ENCODE measurements at regions not wholly inside any gene's neighbourhood (a gene's known extent, or its start where the extent isn't known, plus 50 kb on each side); places are given as distances from the start of the nearest gene placed in this dataset.

GRCh38 chr4:57291911-57292310 is 181.7 kb upstream of the IGFBP7 start:
- no peak for TF ChIP-seq CTCF (IDR thresholded peaks at IDR 0.05)
- TF ChIP-seq POLR2A (IDR thresholded peaks at IDR 0.05) = no peak
- no peak for TF ChIP-seq POLR2AphosphoS5 (IDR thresholded peaks at IDR 0.05; ENCODE audit: insufficient read depth in 1 of 2, low read depth in 1 of 2)
- intact Hi-C loops (cut with DNase I) = no loop called here
- Histone ChIP-seq H3K27ac (no peak overlapping the region), H3K36me3 (no peaks in the 10 kb centered on the region), H3K9me3 (no peaks in the 10 kb centered on the region), H3K4me1 (no peaks in the 10 kb centered on the region), H3K4me3 (no peak overlapping the region), H3K27me3 (no peaks in the 10 kb centered on the region)
- no peak for DNase-seq (ENCODE audit: extremely low spot score in 2 of 2)

GRCh38 chr4:57287687-57288604 is 177.8 kb upstream of the IGFBP7 start:
- no peak for TF ChIP-seq CTCF (IDR thresholded peaks at IDR 0.05)
- no peak for TF ChIP-seq POLR2A (IDR thresholded peaks at IDR 0.05)
- TF ChIP-seq POLR2AphosphoS5 (IDR thresholded peaks at IDR 0.05; ENCODE audit: insufficient read depth in 1 of 2, low read depth in 1 of 2) = no peak
- H3K27ac ChIP-seq = no peak overlapping the region
- H3K9me3 ChIP-seq = no peaks in the 10 kb centered on the region
- H3K36me3 ChIP-seq = no peaks in the 10 kb centered on the region
- H3K27me3 ChIP-seq = no peaks in the 10 kb centered on the region
- H3K4me3 ChIP-seq = no peak overlapping the region
- no peak for DNase-seq (ENCODE audit: extremely low spot score in 2 of 2)
- intact Hi-C loops (cut with DNase I) = no loop called here
- no peaks in the 10 kb centered on the region for H3K4me1 ChIP-seq

- H3K9me3 ChIP-seq = no peaks in the 10 kb centered on the region
- no peaks in the 10 kb centered on the region for H3K36me3 ChIP-seq
- intact Hi-C loops (cut with DNase I) = no loop called here
- H3K27ac ChIP-seq = no peak overlapping the region
- H3K27me3 ChIP-seq = no peaks in the 10 kb centered on the region
- H3K4me1 ChIP-seq = no peaks in the 10 kb centered on the region
- DNase-seq (ENCODE audit: extremely low spot score in 2 of 2) = no peak
- TF ChIP-seq POLR2AphosphoS5 (IDR thresholded peaks at IDR 0.05; ENCODE audit: insufficient read depth in 1 of 2, low read depth in 1 of 2) (no peak), CTCF (IDR thresholded peaks at IDR 0.05) (no peak), POLR2A (IDR thresholded peaks at IDR 0.05) (no peak)
- H3K4me3 ChIP-seq = no peak overlapping the region
These were observed 172.7 kb upstream of the IGFBP7 start for GRCh38 chr4:57282933-57283310.

- intact Hi-C loops (cut with DNase I) = no loop called here
- H3K36me3 ChIP-seq = no peaks in the 10 kb centered on the region
- H3K4me1 ChIP-seq = no peaks in the 10 kb centered on the region
- no peak overlapping the region for H3K27ac ChIP-seq
- H3K4me3 ChIP-seq = no peak overlapping the region
- H3K27me3 ChIP-seq = no peaks in the 10 kb centered on the region
- no peak for TF ChIP-seq CTCF (IDR thresholded peaks at IDR 0.05)
- TF ChIP-seq POLR2AphosphoS5 (IDR thresholded peaks at IDR 0.05; ENCODE audit: insufficient read depth in 1 of 2, low read depth in 1 of 2) = no peak
- no peak for TF ChIP-seq POLR2A (IDR thresholded peaks at IDR 0.05)
- no peak for DNase-seq (ENCODE audit: extremely low spot score in 2 of 2)
- no peaks in the 10 kb centered on the region for H3K9me3 ChIP-seq
These were observed 170.3 kb upstream of the IGFBP7 start for GRCh38 chr4:57280481-57280880.

- H3K36me3 ChIP-seq = no peaks in the 10 kb centered on the region
- H3K27ac ChIP-seq = no peak overlapping the region
- H3K9me3 ChIP-seq = no peaks in the 10 kb centered on the region
- intact Hi-C loops (cut with DNase I) = no loop called here
- H3K4me3 ChIP-seq = no peak overlapping the region
- no peaks in the 10 kb centered on the region for H3K27me3 ChIP-seq
- H3K4me1 ChIP-seq = no peaks in the 10 kb centered on the region
- TF ChIP-seq POLR2AphosphoS5 (IDR thresholded peaks at IDR 0.05; ENCODE audit: insufficient read depth in 1 of 2, low read depth in 1 of 2) = no peak
- no peak for TF ChIP-seq POLR2A (IDR thresholded peaks at IDR 0.05)
- no peak for TF ChIP-seq CTCF (IDR thresholded peaks at IDR 0.05)
- no peak for DNase-seq (ENCODE audit: extremely low spot score in 2 of 2)
These were observed 168.6 kb upstream of the IGFBP7 start for GRCh38 chr4:57278780-57279179.
